HG03457 (cell line): ENCODE measurements at regions not wholly inside any gene's neighbourhood (a gene's known extent, or its start where the extent isn't known, plus 50 kb on each side); places are given as distances from the start of the nearest gene placed in this dataset.

Experiments
- ATAC-seq: cut with Tn5 transposase; IDR thresholded peaks from one replicate; pipeline ENCODE4 v1.9.1; 2021; ENCODE audit warnings: moderate number of reproducible peaks; ENCODE audit not compliant: unreplicated experiment

DNA sequence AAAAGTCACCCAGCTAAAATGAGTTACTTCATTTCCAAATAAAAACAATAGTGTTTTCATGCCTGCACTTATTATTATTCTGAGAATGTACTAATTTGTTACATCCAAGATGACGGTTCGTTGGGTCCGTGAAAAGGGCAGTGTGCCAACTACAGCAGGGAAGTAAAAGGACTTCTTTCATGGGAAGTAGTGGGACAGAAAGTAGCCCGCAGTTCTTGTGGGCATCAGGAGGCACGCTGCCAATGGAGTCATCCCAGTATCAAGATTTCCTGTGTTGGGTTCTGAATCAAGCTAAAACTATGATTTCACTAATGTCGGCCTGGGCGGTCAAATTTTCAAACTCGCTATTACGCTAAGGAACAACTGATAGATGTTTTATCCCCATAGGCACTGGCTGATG is 254.5 kb upstream of the SOX2 start:
- ATAC-seq, result no peak

DNA sequence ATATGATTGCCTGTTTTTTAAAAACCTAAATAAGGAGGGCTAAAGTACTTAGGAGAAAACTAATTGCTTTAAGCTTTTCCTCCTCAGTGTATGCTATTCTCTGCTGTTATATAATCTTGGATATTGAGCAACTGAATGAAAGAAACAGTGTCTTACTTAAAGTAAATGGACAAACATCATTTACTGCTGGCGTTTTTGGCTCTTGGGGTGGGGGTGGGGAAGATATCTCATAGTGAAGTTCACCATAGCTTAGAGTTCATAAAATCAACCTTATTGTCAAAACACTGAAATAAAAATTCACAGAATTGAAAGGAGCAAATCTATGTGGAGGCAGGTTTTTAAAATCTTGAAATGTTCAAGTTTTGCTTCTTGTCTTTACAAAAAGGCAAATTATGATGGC is 256.4 kb upstream of the SOX2 start:
- ATAC-seq, result no peak

DNA sequence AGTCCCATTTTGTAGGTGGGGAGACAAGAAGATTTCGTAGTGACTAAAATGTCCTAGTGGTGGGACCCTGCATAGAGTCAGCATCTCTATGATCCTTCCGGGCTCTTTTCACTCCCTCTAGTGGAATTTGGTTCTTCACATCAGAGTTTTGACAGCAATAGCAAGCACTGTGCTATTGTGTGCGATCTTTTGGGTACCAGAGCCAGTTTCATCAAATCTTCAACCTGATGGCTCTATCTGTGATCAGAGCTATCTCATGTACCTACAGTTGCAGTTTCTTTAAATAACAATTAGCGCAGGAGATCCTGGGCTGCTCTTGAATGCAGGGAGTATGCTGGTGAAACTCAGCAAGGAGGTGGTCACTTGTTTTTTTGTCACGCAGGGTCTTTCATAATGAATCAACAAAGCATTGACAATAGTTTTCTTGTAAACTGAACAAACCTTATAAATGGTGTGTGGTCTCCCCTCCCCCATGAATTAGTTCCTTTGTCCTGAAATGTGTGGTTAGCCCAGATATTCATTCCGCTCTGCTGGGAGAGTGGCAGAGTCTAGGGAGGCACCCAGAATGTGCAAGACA is 257.2 kb upstream of the SOX2 start:
- no peak for ATAC-seq

DNA sequence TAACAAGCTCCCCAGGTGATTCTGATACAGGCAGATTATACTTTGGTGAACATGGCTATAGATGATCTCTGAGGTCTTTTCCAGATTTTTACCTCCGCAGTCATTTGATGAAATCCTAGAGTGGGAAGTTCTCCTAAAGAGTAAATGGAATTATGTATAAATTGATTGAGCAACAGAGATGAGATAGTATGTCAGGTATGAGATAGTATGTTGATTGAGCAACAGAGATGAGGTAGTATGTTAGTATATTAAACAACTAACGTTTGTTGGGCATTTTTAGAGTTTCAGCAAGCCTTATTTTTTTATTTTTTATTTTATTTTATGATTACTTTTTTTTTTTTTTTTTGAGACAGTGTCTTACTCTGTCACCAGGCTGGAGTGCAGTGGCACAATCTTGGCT is 265.0 kb upstream of the SOX2 start:
- no peak for ATAC-seq

DNA sequence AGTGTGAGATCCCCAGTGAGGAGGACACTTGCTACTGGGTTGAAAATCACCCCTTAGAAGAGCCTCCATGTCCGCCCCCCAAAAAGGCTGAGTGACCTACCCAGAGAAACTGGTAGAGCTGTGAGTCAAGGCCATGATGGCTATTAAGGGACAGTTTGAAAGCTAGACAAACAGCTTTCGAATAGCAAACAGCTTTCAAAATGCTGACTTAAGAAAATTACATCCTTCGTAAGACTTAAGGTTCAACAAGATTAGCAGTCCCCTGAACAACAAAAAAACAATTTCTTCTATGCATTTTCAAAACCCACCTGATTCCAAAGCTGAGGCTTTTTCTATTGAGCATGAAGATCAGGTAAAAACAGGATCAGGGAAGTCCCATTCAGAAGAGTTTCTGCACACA is 269.7 kb upstream of the SOX2 start:
- ATAC-seq, result no peak

DNA sequence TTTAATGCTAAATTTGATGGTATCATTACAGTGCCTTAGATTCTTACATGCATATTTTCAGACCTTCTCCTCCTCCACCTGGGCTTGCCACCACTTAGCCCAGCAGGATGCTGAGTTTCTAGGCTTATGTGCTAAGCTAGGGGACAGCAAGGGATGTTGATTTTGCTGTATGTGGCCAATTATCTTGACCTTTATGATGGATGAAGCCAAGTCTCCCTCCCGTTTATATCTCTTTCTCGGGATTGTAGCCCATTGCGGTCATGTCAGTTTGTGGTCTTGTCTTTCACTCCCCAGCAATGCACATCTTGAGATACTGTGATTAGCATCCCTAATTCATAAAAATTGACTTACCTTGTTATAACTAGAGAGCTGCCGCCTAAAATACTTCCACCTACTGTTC is 278.7 kb upstream of the SOX2 start:
- ATAC-seq, result no peak

DNA sequence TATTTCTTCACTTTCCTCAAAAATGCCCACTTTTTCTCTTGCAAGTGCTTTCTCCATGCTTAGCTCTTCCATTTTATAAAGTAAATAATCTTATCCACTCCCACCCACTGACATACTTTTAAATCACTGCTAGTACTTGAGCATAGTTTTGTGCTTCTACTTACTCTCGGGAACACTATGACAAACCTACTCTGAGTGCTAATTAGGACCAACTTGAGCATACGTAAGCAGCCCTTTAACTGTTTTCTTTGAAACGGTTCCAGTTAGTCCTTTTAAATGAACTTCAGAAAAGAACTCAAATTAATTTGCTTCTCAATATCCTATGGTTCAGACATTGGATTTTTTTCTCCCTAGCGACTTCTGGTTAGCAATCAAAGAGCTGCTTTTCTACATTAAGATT is 280.0 kb upstream of the SOX2 start:
- no peak for ATAC-seq

DNA sequence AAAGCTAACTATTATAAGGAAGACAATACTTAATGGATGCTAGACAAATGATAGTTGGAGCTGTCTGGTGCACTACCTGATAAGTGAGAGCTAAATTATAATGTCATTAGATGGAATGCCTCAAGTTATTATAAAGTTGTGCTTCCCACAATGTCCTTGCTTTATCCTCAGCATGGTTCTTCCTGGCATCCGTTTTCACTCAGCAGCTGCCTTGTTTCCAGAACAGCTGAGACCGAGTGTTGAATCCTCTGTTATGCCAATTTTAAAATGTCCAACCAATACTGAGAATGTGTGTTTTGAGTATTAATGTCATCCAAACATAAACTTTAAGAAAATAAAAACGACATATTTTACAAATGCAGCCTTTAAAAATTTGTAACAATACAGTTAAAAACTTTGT is 286.7 kb upstream of the SOX2 start:
- no peak for ATAC-seq

DNA sequence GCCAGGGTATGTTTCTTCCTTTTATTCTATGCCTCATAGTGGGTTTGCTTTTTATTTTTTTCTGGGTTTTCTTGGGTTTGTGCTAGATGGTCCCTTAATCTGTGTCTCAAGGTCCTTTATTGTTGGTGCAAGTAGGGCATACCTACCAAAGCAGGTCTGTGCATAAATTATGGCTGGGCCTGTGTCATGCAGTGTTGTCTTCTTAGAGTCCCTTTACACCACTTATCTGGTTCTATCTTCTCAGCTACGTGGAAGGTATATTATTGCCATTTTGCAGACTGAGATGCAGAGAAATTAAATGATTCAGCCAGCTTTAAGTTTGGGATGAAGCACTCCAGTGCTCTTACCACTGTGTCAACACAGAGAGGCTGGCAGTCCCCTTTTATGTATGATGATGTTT is 293.5 kb upstream of the SOX2 start:
- no peak for ATAC-seq

DNA sequence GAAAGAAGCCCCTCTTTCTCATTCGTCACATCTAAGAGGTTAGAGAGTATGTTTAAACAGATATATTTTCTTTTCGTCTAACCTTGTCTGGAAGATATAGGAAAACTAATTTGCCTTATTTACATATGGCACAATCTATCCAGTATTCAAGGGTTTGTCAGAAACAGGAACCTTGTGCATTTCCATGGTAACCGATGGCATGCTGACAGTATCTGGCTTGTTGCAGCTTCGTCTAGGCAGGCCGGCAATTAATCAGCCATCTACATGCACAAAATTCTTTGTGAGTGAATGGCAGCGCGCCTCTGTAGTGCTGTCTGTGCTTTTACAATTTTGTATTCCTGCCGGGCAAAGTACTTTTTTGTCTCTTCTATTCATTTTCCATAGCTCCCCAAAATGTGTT is 294.0 kb upstream of the SOX2 start:
- no peak for ATAC-seq

DNA sequence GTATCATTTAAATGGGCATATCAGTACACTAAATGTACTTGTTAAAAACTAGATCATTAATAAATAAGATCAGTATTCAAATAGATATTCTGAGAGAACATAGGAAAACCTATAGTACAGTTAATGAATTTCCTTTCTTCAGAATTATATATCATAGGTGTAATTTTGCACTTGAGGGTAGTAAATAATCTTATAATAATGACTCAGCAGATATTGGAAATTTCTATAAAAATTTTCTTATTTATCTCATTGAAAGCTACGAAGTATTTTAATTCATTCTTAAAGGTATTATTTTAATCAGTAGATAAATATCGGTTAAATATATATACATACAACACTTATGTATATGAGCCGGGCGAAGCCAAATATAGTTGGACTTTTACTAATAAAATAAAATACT is 300.9 kb upstream of the SOX2 start:
- no peak for ATAC-seq

DNA sequence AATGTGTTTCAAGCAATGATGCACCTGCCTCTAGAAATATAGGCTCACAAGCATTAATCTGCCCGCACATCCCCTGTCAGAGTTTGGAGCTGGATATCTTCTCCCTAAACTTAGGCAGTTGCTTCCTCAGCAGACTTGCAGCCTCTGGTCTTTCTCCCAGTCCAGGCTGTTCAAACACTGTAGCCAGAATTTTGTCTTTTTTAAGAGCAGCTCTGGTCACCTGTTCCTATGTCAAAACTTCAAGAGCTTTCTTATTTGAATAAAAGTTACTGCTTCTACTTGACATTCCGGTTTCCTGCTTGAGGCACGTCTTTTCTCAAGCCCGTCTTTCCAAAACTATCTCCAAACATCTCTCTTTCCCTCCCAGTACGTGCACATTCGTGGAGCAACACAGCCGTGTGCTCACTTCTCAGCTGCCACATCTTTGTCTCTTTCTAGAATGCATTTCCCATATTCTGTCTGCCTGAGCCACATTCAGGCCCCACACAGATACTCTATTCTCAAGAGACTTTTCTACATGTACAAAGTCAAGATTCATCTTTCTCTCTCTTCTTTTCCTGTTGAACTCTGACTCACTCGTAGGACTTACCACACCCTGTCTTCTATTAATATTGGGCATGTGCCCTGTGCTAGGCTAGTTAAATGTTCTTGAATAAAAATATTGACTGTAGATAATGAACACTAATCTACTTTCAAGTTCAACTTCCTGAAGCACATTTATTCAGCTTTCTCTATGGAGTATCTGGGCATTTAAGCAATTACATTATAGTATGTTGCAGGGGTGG is 307.7 kb upstream of the SOX2 start:
- ATAC-seq, result no peak

DNA sequence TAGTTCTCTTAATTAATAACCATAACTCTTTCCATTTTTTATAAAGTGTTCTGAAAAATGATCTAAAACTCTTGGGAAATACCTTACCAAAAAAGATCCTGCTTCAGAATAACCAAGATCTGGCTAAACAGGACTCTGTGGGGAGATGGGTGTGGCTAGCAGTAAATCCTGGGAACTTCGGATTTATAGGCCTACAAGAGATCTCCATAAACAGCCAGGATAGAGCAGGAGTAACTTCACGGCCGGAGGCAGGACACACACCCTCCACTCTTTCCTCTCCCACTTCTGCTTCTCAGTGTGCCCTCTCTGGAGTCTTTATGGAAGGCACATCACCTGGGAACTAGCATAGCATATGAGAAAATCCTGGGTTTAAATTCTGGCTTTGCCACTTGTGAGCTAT is 309.4 kb upstream of the SOX2 start:
- ATAC-seq, result no peak

DNA sequence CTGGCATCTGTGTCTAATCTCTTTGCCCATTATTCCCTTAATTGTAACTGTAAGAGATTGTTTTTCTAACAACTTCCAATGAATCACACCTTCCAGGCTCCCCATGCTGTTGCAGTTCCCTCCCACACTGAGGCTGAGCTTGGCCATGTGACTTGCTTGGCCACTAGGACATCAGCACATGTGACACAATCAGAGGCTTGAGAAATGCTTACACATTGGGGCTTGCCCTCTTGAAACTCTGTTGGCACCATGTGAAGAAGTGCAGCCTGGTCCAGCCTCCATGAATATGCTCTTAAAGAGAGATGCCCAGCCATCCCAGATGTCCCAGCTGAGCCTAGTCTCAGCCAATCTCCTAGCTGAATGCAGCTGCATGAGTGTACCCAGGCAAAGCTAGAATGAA is 326.8 kb upstream of the SOX2 start:
- ATAC-seq, result no peak

DNA sequence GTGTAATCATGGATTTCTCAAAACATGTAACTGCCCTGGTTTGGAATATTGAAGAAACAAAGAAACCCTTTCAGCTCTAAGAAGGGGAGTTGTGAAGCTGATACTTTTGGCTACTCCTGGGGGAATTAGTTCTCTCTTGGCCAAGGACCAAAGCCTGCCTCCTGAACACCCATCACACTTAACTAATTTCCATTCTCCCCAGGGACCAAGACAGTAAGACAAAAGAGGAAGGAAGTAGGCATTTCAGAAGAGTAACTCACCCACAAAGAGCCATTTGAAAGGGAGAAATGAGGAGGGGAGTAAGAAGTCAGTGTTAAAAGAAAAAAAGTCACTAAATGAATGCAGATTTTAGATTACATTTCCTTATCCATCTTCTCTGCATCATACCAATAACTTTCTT is 328.0 kb upstream of the SOX2 start:
- ATAC-seq, result no peak

DNA sequence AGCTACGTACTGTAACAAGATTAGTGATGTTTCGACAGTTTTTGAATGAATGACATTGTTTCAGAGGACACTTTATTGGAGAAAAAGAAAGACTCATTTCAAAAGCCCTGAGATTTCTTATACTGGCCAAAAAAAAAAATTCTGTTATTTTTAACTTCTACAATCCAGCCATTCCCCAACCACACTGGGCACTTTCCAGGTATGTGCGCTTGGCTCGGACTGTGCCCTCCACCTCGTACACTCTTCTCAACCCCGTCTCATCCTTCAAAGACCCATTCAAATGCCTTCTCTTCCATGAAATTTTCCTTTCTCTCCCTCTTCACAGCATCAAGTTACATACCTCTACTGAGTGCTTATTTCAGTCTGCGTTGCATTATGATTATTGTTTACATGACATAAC is 328.5 kb upstream of the SOX2 start:
- no peak for ATAC-seq

DNA sequence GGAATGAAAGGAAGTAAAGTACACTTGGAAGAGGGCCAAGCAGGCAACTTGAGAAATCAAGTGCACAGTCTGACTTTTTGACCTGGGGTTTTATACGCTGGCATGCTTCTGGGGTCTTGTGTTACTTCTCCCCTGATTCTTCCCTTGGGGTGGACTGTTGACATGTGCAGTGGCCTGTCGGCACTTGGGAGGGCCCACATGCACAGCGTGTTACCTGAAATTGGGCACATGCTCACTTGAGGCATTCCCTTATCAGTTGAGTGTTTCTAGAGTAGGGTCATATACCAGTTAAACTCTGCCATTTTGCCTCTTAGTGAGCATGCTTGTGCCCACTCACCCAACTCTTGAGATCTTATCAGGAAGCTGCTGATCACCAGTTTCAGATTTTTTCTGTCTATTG is 329.1 kb upstream of the SOX2 start:
- ATAC-seq, result no peak

DNA sequence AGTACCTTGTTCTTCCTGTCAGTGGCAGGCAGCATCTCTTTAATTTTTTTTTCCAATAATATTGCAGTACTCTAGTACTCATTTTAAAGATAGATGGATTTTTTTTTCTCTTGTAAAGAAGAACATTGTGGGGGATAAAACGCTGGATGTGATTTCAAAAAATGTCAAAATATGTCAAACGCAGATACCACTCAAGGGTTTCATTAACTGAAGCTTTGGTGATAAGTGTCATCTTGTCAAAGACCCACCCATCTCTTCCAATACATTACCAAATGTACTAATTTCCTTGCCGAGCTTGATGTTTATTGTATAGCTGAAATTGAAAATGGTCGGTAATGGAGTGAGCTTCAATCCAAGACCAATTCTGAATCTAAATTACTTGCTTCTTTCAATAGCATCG is 332.4 kb upstream of the SOX2 start:
- no peak for ATAC-seq

DNA sequence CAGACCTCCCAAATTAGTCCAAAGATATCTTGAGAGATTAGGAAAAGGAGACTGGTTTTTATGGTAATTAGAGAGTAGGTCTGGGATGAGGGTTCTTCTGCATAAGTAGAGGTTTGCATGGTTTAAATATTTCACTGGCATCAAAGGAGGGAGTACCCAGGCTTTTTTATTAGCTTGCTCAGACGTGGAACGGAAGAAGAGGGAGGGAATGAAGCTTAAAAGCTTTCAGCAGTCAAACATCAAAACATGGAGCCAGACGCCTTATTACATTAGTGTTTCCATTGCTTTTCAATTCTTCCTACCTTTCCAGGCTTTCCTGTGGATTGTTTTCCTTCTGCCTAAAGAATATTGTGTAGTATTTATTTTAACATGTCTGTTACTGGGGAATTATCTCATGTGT is 342.1 kb upstream of the SOX2 start:
- no peak for ATAC-seq

DNA sequence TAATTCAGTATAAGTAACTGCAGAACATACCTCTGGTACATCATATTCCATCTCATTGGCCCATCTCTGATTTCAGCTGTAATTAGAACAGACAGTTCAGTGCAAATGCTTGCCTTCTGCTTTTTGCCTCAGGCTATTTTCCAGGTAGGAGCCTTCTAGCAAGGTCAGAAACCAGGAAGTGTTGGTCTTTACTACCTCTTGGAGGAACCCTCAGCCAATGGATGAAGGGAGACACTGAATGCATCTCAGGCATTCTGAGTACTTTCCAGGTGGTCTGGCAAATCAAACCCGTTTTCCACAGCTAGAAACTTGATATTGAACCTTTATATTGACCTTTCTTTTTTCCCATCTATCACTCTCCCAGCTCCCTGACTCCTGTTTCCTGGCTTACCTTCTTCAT is 348.5 kb upstream of the SOX2 start:
- no peak for ATAC-seq

DNA sequence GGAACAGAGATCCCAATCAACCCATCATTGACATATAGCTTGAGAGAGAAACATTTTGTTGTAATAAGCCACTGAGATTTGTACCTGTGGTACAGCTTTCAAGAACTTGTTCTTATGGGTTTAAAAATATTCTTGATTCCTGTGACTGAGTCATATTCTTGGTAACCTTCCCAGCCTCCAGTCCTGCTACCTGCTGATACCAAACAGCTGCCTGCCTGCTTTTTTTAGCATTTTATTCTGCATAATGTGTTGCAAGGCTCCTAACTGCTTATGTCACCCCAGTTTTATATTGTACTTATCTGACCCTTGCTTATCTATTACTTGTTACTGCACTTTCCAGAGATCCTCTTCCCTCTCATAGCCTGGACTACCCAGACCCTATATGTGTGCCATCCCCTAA is 349.3 kb upstream of the SOX2 start:
- no peak for ATAC-seq

DNA sequence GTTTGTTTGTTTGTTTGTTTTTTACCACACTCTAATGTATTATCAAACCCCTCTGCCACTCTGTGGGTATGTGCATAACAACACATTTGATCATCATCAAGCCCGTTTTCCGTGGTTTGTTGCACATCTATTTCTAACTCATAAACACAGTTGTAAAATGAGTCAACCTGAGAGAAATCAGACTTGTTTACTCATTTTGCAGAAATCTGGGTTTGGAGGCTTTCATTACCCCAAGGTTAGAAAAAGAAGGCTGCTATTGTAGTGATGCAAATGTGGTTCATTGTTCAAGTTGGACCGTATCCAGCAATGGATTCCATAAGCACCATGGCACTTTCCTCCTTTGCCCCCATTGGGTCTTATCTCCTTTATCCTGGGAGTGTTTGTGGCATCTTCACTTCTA is 353.2 kb upstream of the SOX2 start:
- no peak for ATAC-seq

DNA sequence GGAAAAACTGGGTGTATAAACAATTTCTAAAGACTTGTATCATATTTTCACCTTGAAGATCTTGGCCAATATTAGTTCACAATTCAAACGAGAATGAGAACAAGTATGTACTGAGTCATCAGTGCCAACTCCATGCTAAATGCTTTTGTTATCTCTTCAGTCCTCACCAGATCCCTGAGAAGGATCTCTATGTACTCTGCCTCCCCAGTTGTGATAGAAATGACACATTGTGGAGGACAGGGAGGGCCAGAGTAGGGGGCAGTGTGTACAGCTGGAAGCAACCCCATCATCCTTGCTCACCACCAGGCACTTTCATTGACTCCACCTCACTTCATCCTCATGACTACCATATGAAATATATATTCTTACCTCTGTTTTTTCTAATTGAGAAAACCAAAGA is 353.7 kb upstream of the SOX2 start:
- no peak for ATAC-seq
